Stimulated activated CD4-positive, alpha-beta T cell treated with anti-CD3 and anti-CD28 coated beads, Interleukin-1b, Interleukin-23, amount 100 ng/mL, for 4 hours (primary cell): ENCODE measurements at regions not wholly inside any gene's neighbourhood (a gene's known extent, or its start where the extent isn't known, plus 50 kb on each side); places are given as distances from the start of the nearest gene placed in this dataset.
"Not testable (repeated sequence)": the region's sequence is repeated elsewhere in the genome, so short reads cannot be mapped to it uniquely, and the experiment has no call there.

ENCODE experiments used
- DNase-seq, 2 donors: peaks; one replicate each; pipeline ENCODE4 v3.0.0-alpha.2; 2020; ENCODE audit warnings: low read depth in 2 of 2

- DNase-seq: no peak
Measured at GRCh38 chr11:80955588-80955987, 1514.8 kb upstream of the TENM4 start.

GRCh38 chr11:80948781-80949180 is 1508.0 kb upstream of the TENM4 start:
- no peak for DNase-seq

GRCh38 chr11:80944758-80945157 is 1503.9 kb upstream of the TENM4 start:
- DNase-seq: no peak

GRCh38 chr11:80943226-80943625 is 1502.4 kb upstream of the TENM4 start:
- DNase-seq: no peak

GRCh38 chr11:80937842-80938241 is 1497.0 kb upstream of the TENM4 start:
- no peak for DNase-seq

- DNase-seq: no peak
Measured at GRCh38 chr11:80930038-80930437, 1489.2 kb upstream of the TENM4 start.

GRCh38 chr11:80929031-80929805 is 1488.4 kb upstream of the TENM4 start:
- no peak for DNase-seq

- DNase-seq: no peak
Measured at GRCh38 chr11:80925321-80925720, 1484.5 kb upstream of the TENM4 start.

GRCh38 chr11:80921310-80921709 is 1480.5 kb upstream of the TENM4 start:
- DNase-seq: not testable (repeated sequence)

GRCh38 chr11:80916173-80916798 is 1475.5 kb upstream of the TENM4 start:
- no peak for DNase-seq

GRCh38 chr11:80914311-80914710 is 1473.5 kb upstream of the TENM4 start:
- no peak for DNase-seq

GRCh38 chr11:80911666-80912065 is 1470.8 kb upstream of the TENM4 start:
- no peak for DNase-seq

GRCh38 chr11:80900265-80900664 is 1459.4 kb upstream of the TENM4 start:
- no peak for DNase-seq

GRCh38 chr11:80899381-80899780 is 1458.6 kb upstream of the TENM4 start:
- DNase-seq: no peak

GRCh38 chr11:80898910-80899309 is 1458.1 kb upstream of the TENM4 start:
- DNase-seq: no peak

- no peak for DNase-seq
Measured at GRCh38 chr11:80886684-80887083, 1445.9 kb upstream of the TENM4 start.

GRCh38 chr11:80873310-80873999 is 1432.6 kb upstream of the TENM4 start:
- no peak for DNase-seq

- DNase-seq: no peak
Measured at GRCh38 chr11:80872116-80872728, 1431.4 kb upstream of the TENM4 start.

GRCh38 chr11:80868831-80869230 is 1428.0 kb upstream of the TENM4 start:
- DNase-seq: no peak

GRCh38 chr11:80862011-80862410 is 1421.2 kb upstream of the TENM4 start:
- no peak for DNase-seq

- DNase-seq: no peak
Measured at GRCh38 chr11:80861193-80861592, 1420.4 kb upstream of the TENM4 start.

- no peak for DNase-seq
Measured at GRCh38 chr11:80860632-80861031, 1419.8 kb upstream of the TENM4 start.
